Ascending aorta (tissue), 2 donors: ENCODE measurements at regions not wholly inside any gene's neighbourhood (a gene's known extent, or its start where the extent isn't known, plus 50 kb on each side); places are given as distances from the start of the nearest gene placed in this dataset.

ENCODE experiments used
- DNase-seq, 2 donors: peaks; one replicate each; pipeline ENCODE4 v3.0.0-alpha.2; 2019; ENCODE audit warnings: low spot score in 2 of 2
- H3K27ac ChIP-seq, 2 donors: fragments of 200-600 bp; sonication (generic); one replicate each; pipeline ENCODE4 v1.5.1; 2016 to 2017; ENCODE audit warnings: mild to moderate bottlenecking in 1 of 2
- H3K27me3 ChIP-seq: fragments of 200-600 bp; sonication (generic); one replicate; pipeline ENCODE4 v1.5.1; 2017
- H3K36me3 ChIP-seq, 2 donors: fragments of 200-600 bp; sonication (generic); one replicate each; pipeline ENCODE4 v1.5.1; 2016
- H3K4me1 ChIP-seq, 2 donors: fragments of 200-600 bp; sonication (generic); one replicate each; pipeline ENCODE4 v1.5.1; 2016 to 2017; ENCODE audit warnings: mild to moderate bottlenecking in 1 of 2
- H3K4me3 ChIP-seq, 2 donors: fragments of 200-600 bp; sonication (generic); one replicate each; pipeline ENCODE4 v1.5.1; 2016 to 2017; ENCODE audit warnings: mild to moderate bottlenecking in 1 of 2
- H3K9me3 ChIP-seq, 2 donors: fragments of 200-600 bp; sonication (generic); one replicate each; pipeline ENCODE4 v1.5.1; 2016
- CTCF ChIP-seq, 3 experiments: fragments of 200-600 bp in 2 of 3; fragments of 450-650 bp in 1 of 3; sonication (generic) in 2 of 3; IDR thresholded peaks; one replicate each; pipeline ENCODE4 v1.5.1; 2016 to 2019; ENCODE audit warnings: antibody characterized with exemption in 3 of 3, mild to moderate bottlenecking in 1 of 3, moderate library complexity in 1 of 3
- intact Hi-C: fragments of 100-400 bp; cut with DNase I; formaldehyde crosslinking; loops from one replicate; pipeline ENCODE4 v1.15.1; 2023

- Histone ChIP-seq H3K4me3 (no peak overlapping the region), H3K9me3 (no peaks in the 10 kb centered on the region), H3K36me3 (no peaks in the 10 kb centered on the region), H3K27ac (no peak overlapping the region), H3K27me3 (no peaks in the 10 kb centered on the region), H3K4me1 (no peaks in the 10 kb centered on the region)
- TF ChIP-seq CTCF (IDR thresholded peaks at IDR 0.05) = no peak
- intact Hi-C loops = no loop called here
- no peak for DNase-seq
Observed at GRCh38 chrX:107560041-107560440, 68.3 kb upstream of the PRPS1 start.

- Histone ChIP-seq H3K27ac (no peak overlapping the region), H3K27me3 (no peaks in the 10 kb centered on the region), H3K4me3 (no peak overlapping the region), H3K9me3 (no peaks in the 10 kb centered on the region), H3K36me3 (no peaks in the 10 kb centered on the region), H3K4me1 (no peaks in the 10 kb centered on the region)
- TF ChIP-seq CTCF (IDR thresholded peaks at IDR 0.05) = no peak
- DNase-seq = no peak
- intact Hi-C loops = no loop called here
Observed at GRCh38 chrX:107560980-107561379, 67.3 kb upstream of the PRPS1 start.

- no peak for TF ChIP-seq CTCF (IDR thresholded peaks at IDR 0.05)
- Histone ChIP-seq H3K4me3 (no peak overlapping the region), H3K4me1 (no peaks in the 10 kb centered on the region), H3K27me3 (no peaks in the 10 kb centered on the region), H3K9me3 (no peaks in the 10 kb centered on the region), H3K27ac (no peak overlapping the region), H3K36me3 (no peaks in the 10 kb centered on the region)
- intact Hi-C loops = no loop called here
- no peak for DNase-seq
Observed at GRCh38 chrX:107561468-107562215, 66.7 kb upstream of the PRPS1 start.

GRCh38 chrX:107562482-107562881 lies 65.8 kb upstream of the PRPS1 start:
- Histone ChIP-seq H3K4me3 (no peak overlapping the region), H3K27me3 (no peaks in the 10 kb centered on the region), H3K27ac (no peak overlapping the region), H3K36me3 (no peaks in the 10 kb centered on the region), H3K9me3 (no peaks in the 10 kb centered on the region), H3K4me1 (no peaks in the 10 kb centered on the region)
- TF ChIP-seq CTCF (IDR thresholded peaks at IDR 0.05) = no peak
- intact Hi-C loops = no loop called here
- no peak for DNase-seq

GRCh38 chrX:107563824-107564223 lies 64.5 kb upstream of the PRPS1 start:
- H3K4me3 ChIP-seq = no peak overlapping the region
- H3K27me3 ChIP-seq = no peaks in the 10 kb centered on the region

More at GRCh38 chrX:107563824-107564223, 64.5 kb upstream of the PRPS1 start:
- intact Hi-C loops = no loop called here
- H3K9me3 ChIP-seq = no peaks in the 10 kb centered on the region
- no peak for DNase-seq
- H3K4me1 ChIP-seq = no peaks in the 10 kb centered on the region
- no peaks in the 10 kb centered on the region for H3K36me3 ChIP-seq
- TF ChIP-seq CTCF (IDR thresholded peaks at IDR 0.05) = no peak
- H3K27ac ChIP-seq = no peak overlapping the region
